ENCODE measurements at regions not wholly inside any gene's neighbourhood (a gene's known extent, or its start where the extent isn't known, plus 50 kb on each side); places are given as distances from the start of the nearest gene placed in this dataset.

DNA sequence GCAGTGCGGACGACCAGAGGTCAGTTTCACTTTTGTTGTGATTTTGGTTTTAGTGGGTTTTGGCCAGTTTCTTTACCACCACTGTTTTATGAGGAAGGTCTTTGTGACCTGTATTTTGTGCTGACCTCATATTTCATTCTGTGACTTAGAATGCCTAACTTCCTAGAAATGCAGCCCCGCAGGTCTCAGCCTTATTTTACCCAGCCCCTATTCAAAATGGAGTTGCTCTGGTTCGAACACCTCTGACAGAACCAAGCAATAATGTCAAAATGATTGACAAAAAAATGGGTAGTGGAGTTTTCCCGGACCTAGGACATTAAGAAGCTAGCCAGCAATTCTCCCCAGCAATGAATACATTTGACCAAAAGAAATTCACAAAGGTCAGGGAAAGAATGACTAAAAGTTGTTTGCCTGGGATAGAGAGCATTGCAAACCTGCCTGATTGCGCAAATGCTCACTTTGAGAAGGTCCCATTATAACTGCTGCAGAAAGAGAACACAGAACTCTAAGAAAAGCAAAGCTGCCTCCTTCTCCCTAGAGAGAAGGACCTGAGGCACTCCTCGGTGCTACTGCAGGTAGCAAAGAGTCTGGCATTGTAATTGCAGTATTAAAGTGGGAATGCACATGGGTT lies 288.8 kb downstream of the ADGB start:
- no peak overlapping the region for H3K4me3 ChIP-seq (ENCODE audit: low read depth, low read length)
- in situ Hi-C loops (cut with HindIII; ENCODE audit: low sequenced_read_pairs): no loop called here
- TF ChIP-seq, protein P1, sequence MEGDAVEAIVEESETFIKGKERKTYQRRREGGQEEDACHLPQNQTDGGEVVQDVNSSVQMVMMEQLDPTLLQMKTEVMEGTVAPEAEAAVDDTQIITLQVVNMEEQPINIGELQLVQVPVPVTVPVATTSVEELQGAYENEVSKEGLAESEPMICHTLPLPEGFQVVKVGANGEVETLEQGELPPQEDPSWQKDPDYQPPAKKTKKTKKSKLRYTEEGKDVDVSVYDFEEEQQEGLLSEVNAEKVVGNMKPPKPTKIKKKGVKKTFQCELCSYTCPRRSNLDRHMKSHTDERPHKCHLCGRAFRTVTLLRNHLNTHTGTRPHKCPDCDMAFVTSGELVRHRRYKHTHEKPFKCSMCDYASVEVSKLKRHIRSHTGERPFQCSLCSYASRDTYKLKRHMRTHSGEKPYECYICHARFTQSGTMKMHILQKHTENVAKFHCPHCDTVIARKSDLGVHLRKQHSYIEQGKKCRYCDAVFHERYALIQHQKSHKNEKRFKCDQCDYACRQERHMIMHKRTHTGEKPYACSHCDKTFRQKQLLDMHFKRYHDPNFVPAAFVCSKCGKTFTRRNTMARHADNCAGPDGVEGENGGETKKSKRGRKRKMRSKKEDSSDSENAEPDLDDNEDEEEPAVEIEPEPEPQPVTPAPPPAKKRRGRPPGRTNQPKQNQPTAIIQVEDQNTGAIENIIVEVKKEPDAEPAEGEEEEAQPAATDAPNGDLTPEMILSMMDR (IDR thresholded peaks at IDR 0.05; ENCODE audit: low read depth, low read length, missing control alignments): no peak
- no peak for DNase-seq (ENCODE audit: low read depth)

DNA sequence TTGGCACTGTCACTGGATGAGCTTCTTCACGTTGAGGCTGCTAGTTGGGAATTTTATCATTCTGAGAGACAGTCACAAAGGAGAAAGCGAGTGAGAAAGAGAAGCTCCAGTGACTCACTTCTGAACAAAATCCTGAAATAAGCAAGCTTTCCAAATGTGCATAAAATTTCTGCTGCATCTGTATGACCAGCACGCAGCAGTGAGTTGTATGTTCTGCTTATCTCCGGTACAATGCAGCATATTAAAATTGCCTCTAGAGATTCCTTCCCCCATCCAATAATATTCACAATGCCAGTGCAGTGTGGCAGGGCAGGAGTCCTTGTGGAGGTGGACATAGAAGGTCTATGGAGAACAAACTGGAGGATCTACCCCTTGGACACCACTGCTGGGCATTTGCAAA lies 290.5 kb downstream of the ADGB start:
- TF ChIP-seq, protein P1 (IDR thresholded peaks at IDR 0.05; ENCODE audit: low read depth, low read length, missing control alignments): no peak
- H3K4me3 ChIP-seq (ENCODE audit: low read depth, low read length): no peak overlapping the region
- in situ Hi-C loops (cut with HindIII; ENCODE audit: low sequenced_read_pairs): no loop called here
- DNase-seq (ENCODE audit: low read depth): no peak

DNA sequence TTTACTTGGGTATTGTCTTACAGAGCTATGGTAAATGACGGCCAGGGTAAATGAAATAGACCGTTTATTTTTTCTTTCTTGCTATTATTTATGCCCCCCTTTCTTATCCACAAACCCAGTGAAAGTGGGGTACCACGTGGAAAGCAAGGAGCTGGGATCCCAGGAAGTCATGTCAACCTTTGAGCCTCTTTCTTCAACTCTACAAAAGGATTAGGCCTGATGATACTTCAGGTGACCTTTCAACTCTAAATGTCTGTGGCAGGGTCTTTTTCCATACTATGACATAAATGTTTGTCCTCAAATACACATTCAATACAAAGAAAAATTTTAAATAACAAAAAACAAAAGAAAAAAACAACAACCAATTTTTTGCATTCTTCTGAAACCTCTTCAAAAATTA lies 291.4 kb downstream of the ADGB start:
- TF ChIP-seq, protein P1 (IDR thresholded peaks at IDR 0.05; ENCODE audit: low read depth, low read length, missing control alignments): no peak
- no peak overlapping the region for H3K4me3 ChIP-seq (ENCODE audit: low read depth, low read length)
- in situ Hi-C loops (cut with HindIII; ENCODE audit: low sequenced_read_pairs): no loop called here
- DNase-seq (ENCODE audit: low read depth): no peak

DNA sequence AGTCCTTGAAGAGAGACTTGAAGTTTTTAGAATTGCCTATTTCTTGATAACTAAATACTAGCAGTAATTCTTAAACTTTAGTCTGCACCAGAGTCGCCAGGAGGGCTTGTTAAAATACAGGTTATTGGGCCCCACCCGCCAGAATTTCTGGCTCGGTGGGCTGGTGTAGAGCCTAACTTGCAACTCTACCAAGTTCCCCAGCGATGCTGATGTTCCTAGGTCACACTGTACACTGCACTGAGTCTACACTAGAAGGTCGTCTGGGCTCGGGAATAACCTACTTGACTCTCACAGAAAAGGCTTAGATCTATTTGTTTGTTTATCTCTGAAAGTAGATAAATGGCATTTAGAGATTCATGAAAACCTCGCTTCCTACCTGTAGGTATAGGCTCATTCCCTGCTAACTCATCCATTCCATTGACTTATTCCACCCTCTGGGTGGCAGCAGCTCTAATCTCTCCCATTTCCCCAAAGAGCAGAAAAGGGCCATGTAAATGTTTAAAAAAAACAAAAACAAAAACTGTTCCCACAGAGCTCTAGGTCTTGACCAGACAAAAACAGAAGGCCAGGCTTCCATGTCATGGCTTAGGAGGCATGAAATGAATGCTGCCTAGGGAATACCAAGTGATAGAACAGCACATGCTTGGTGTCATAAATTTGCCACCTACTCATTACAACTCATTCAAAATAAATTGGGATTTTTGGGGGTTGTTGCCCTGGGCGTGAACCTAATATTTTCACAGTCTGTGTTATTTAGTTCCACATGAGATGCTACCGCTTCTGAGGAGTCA lies 292.1 kb downstream of the ADGB start:
- in situ Hi-C loops (cut with HindIII; ENCODE audit: low sequenced_read_pairs): no loop called here
- no peak overlapping the region for H3K4me3 ChIP-seq (ENCODE audit: low read depth, low read length)
- DNase-seq (ENCODE audit: low read depth): no peak
- TF ChIP-seq, protein P1 (IDR thresholded peaks at IDR 0.05; ENCODE audit: low read depth, low read length, missing control alignments): no peak

DNA sequence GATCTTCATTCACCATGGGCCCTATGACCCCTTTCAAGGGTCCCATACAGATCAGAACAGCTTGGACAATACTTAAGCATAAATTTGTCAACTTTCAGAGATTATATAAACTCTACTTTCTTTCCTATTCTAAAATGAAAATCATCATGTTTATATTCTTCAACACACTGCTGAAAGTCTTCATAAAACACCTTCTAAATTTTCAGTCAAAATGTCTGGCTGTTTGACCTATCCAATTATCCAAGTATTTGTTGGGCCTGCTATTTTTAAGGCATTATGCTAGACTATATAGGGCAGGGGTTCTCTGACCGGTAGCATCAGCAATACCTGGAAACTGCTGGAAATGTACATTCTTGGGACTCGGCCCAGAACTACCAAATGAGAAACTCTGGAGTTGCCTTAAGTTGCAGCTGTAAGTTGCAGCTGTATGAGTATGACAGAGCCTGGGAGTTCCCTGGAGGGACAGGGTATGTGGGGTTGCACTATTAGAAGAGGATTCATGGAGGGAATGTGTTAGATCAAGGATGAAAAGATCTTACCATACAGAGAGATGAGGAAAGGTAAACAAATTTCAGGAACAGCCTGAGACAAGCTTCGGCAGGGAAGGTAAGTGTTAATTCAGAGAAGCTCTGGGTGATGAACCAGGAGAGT lies 293.0 kb downstream of the ADGB start:
- DNase-seq (ENCODE audit: low read depth): no peak
- in situ Hi-C loops (cut with HindIII; ENCODE audit: low sequenced_read_pairs): no loop called here
- TF ChIP-seq, protein P1 (IDR thresholded peaks at IDR 0.05; ENCODE audit: low read depth, low read length, missing control alignments): no peak
- H3K4me3 ChIP-seq (ENCODE audit: low read depth, low read length): no peak overlapping the region

DNA sequence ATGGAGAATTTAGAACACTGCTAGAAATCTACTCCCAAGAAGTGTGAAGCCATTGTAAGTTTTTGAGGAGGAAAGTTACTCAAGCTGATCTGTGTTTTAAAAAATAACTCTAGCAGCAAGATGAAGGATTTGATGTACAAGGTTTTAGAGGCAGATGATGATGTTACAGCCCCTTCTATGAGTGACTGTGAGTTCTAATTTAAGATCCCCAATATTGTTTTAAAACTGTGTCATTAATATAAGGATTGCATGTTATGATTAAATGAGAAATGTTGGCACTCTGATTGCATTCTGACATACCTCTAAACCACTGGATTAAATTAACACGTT lies 293.5 kb downstream of the ADGB start:
- in situ Hi-C loops (cut with HindIII; ENCODE audit: low sequenced_read_pairs): no loop called here
- H3K4me3 ChIP-seq (ENCODE audit: low read depth, low read length): no peak overlapping the region
- TF ChIP-seq, protein P1 (IDR thresholded peaks at IDR 0.05; ENCODE audit: low read depth, low read length, missing control alignments): no peak
- no peak for DNase-seq (ENCODE audit: low read depth)

Measured in astrocyte of the cerebellum (primary cell).